Suprapubic skin (tissue), 4 donors: ENCODE measurements at regions not wholly inside any gene's neighbourhood (a gene's known extent, or its start where the extent isn't known, plus 50 kb on each side); places are given as distances from the start of the nearest gene placed in this dataset.

Experiments used
- EP300 ChIP-seq: sonication (generic); formaldehyde crosslinking; IDR thresholded peaks from one replicate; pipeline ENCODE4 v1.6.1; 2017; ENCODE audit warnings: antibody characterized with exemption
- POLR2AphosphoS5 ChIP-seq, 3 donors: sonication (generic); formaldehyde crosslinking; IDR thresholded peaks; one replicate each; pipeline ENCODE4 v1.6.1; 2017; ENCODE audit warnings: antibody characterized with exemption in 3 of 3
- TF ChIP-seq, protein P1 (sequence below), 2 donors: fragments of 200-600 bp in 1 of 2; fragments of 450-650 bp in 1 of 2; sonication (generic) in 1 of 2; IDR thresholded peaks; one replicate each; pipeline ENCODE4 v1.5.1; 2016 to 2019; ENCODE audit warnings: antibody characterized with exemption in 2 of 2, mild to moderate bottlenecking in 1 of 2, moderate library complexity in 1 of 2

GRCh38 chr13:106155411-106155810 is 380.1 kb downstream of the EFNB2 start:
- TF ChIP-seq, protein P1, sequence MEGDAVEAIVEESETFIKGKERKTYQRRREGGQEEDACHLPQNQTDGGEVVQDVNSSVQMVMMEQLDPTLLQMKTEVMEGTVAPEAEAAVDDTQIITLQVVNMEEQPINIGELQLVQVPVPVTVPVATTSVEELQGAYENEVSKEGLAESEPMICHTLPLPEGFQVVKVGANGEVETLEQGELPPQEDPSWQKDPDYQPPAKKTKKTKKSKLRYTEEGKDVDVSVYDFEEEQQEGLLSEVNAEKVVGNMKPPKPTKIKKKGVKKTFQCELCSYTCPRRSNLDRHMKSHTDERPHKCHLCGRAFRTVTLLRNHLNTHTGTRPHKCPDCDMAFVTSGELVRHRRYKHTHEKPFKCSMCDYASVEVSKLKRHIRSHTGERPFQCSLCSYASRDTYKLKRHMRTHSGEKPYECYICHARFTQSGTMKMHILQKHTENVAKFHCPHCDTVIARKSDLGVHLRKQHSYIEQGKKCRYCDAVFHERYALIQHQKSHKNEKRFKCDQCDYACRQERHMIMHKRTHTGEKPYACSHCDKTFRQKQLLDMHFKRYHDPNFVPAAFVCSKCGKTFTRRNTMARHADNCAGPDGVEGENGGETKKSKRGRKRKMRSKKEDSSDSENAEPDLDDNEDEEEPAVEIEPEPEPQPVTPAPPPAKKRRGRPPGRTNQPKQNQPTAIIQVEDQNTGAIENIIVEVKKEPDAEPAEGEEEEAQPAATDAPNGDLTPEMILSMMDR (IDR thresholded peaks at IDR 0.05) = no peak
- TF ChIP-seq EP300 (no peak), POLR2AphosphoS5 (IDR thresholded peaks at IDR 0.05) (no peak)
